B cell (primary cell): ENCODE measurements at regions not wholly inside any gene's neighbourhood (a gene's known extent, or its start where the extent isn't known, plus 50 kb on each side); places are given as distances from the start of the nearest gene placed in this dataset.

Source experiments
- CTCF ChIP-seq: fragments of 200-600 bp; IDR thresholded peaks from one replicate; pipeline ENCODE4 v1.8.0; 2022; ENCODE audit warnings: antibody characterized with exemption, mild to moderate bottlenecking
- EZH2 ChIP-seq: IDR thresholded peaks from 2 replicates; pipeline ENCODE4 v1.6.1; 2012; ENCODE audit warnings: borderline replicate concordance, low read depth, mild to moderate bottlenecking, moderate library complexity, low read length; ENCODE audit not compliant: insufficient read depth, poor library complexity, severe bottlenecking

DNA sequence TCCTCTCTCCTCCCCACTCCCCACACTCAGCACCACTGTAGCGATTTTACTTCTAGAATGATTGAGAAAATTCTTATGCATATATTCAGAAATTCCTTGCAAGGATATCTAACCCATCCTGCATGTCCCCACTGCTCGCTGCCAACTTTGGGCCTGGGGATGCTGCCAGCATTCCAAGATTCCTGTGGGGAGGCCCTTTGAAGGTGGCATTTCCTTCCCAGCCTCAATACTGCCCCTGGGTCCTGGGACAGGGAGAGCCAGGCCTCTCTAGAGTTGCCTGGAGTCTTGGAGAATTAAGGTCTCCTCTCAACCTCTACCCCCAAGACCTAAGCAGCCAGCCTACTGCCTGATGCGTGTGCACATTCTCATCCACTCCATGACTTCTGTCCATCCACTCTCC lies 303.5 kb downstream of the NEBL start:
- TF ChIP-seq CTCF (no peak), EZH2 (no peak)
